Activated T-cell treated with anti-CD3 and anti-CD28 coated beads for 4 hours (primary cell): ENCODE measurements at regions not wholly inside any gene's neighbourhood (a gene's known extent, or its start where the extent isn't known, plus 50 kb on each side); places are given as distances from the start of the nearest gene placed in this dataset.

ENCODE experiments used
- DNase-seq: peaks from one replicate; pipeline ENCODE4 v3.0.0-alpha.2; 2020

DNA sequence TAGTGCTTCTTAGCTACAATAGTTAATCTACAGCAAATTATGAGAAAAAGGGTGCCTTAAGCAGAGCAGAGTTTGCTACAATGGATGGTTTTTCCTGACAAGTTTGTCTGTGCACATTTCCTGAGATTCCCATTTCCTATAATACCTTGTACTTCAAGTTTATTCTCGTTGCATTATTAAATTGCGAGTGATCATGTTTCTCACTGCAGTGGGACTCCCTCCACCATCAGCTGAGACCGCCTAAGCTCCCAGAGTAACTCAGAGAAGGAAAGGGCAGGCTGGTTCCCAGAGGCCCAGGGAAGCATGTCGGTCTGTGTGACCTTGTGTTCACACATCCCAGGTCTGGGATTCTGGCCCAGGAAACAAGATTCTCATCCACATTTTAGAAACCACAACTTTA is 162.1 kb downstream of the ARL4C start:
- DNase-seq = no peak

DNA sequence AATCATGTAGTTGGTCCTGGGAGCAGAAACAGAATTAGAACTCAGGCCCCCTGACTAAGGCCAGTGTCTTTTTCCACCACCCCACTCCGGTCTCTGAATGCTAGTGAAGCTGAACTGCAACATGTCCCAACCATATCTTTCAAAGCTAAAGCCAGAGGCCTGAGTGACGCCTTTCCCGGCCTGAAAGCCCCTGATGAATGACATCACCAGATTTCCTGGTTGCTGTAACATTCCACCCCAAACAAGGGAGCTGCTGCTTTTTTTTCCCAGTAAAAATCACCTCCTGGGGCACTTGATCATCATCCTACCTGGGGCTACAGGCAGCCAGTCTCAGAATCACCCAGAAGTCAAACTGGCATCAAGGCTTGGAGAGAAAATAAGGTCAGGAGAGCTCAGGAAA is 162.7 kb downstream of the ARL4C start:
- no peak for DNase-seq

- no peak for DNase-seq
Observed at GRCh38 chr2:234333168-234334130, 163.4 kb downstream of the ARL4C start.

DNA sequence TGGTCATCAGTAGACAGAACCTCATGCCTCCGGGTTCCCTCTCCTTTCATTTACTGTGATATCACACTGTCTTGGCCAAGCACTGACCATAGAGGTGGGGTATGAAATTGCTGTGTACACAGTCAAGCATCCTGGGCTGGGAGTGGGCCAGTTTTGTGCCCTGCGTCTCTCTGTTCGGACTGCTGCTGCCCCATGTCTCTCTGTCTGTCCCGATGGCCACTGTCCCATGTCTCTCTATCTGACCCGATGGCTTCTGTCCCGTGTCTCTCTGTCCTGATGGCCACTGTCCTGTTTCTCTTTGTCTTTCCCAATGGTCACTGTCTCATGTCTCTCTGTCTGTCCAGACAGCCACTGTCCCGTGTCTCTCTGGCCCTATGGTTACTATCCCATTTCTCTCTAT is 164.9 kb downstream of the ARL4C start:
- DNase-seq = no peak

DNA sequence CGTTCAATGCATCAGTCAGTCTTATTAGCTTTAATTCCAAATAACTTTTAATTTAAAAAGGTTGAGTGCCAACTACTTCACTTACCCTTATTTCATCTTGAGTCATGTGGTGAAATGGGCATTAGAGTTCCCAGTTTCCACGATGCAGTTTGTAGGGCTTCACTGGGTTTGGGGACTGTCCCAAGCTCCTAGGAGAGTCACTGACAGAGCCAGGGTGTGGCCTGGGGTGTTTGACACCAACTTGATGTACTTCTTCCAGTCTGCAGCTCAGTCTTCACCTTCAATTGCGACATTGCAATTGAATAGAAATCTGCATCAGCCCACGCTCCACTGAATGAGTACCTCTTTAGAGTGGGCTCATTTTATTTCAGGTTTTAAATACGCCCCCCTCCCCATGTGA is 165.3 kb downstream of the ARL4C start:
- no peak for DNase-seq

DNA sequence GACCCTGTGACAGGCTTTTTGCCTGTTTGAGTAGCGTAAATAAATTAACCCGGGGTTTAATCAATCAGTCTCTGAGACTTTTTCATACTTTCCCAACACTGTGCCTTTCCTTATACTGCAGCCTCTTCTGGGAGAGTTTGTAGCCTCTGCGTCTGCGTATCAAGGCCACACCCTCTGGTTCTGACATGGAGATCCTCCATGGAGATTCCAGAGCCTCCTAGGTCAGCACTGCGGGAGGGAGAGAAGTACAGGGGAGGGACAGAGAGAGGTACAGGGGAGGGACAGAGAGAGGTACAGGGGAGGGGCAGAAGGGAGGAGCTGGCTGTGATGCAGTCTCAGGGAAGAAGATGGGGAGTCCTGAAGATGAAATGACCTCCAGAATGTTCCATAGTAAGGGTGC is 166.0 kb downstream of the ARL4C start:
- DNase-seq = no peak

- DNase-seq = no peak
Observed at GRCh38 chr2:234329202-234329960, 167.5 kb downstream of the ARL4C start.

DNA sequence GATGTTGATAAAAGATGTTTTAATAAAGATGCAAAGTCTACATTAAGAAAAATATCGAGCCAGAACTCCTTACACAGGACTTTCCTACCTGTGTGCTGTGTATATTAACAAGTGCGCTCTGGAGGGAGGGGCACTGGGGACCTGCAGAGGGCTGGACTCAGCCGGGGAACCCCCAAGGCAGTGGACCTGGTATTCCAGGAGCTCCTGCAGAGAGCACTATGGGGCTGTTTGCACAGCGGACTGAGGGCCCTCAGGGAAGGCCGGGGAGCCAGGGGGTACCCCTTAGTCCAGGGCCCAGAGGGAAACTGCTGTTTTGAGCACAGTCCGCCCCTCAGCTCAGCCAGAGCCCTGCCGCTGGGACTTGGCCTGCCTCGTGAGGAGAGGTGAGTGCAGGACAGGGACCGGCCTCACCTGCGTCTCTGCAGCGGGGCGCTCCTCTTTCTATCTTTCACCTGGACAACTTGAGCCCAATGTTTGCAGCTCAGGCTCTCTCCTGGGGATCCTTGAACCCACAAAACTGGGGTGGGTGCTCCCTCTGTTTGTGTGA is 168.4 kb downstream of the ARL4C start:
- no peak for DNase-seq

DNA sequence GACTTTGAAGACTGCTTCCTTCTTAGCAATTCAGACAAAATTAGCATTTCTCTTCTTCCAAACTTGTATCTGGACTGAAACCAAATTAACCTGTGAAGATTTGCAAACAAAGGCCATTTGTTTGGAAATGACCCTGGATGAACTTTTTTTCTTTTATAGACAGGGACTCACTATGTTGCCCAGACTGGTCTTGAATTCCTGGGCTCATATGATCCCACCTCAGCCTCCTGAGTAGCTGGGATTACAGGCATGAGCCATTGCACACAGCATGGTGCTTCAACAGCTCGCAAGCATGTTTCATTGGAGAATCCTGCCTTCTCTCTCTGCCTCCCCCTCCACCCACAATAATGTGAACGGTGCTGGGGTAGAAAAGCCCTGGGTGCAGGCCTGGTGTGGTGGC is 170.2 kb downstream of the ARL4C start:
- DNase-seq = no peak

DNA sequence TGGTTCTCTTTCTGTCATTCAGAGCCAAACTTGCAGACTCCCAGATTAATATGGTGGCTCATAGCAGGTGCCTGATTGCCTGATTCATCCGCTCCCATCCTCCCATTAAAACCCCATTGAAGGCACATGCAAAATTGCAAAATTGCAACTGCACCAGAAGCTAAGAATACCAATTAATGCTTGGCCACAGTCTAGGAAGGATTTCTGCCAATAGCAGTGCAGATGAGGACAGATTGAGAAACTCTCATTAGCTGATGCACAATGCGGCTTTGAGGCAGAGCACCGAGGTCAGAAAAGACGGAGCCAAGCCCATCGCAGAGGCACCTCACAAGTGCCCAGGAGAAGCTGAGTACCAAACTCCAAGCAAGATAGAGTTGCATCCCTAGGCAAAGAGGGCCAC is 172.8 kb downstream of the ARL4C start:
- no peak for DNase-seq

DNA sequence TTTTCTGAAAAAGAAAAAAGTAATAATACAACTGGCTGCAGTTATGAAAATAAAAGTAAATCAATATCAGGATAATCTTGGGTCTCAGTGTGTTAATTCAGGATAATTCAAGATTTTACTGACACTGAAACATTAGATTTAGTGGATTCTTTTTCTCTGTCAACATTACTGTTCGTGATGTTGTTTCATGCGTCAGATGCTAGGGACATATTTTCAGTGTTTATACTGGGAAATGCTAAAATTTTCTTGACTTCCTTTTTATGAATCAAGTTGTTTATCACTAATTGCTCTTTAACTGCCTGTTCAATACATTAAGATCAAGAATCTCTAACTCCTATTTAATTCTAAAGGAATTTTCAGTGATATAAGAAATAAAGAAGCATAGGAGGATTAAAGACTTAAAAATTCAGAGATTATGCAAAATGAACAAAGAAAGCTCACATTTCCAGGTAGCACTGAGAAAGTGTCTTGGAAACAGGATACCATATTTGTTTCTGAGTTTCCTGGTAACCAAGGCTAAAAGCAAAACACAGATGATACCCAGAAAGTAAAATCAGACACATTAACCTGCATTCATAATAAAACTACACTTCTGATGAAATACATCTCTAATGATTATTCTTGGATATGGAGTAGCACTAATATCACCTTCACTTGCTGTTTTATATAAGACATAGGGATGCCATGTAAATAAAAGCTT is 174.0 kb downstream of the ARL4C start:
- no peak for DNase-seq

GRCh38 chr2:234320066-234320465 is 176.8 kb downstream of the ARL4C start:
- DNase-seq = no peak

DNA sequence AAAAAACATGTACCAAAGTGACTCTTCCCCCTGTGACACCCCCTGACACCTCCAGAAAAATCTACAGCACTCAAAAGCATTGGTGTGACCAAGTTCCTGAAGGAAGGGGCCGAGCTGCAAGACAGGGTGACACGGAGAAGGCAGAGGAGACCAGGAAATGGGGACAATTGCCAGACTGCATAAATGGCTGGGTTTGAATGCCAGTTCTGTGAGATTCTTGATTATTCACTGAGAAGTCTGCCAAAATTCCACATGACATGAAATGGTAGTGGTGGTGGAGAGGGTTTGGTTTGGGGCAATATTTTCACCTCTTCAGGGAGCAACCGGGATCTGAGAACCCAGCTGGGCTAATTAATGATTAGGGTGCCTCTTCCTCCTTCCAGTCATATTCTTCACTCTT is 178.5 kb downstream of the ARL4C start:
- no peak for DNase-seq

- DNase-seq = no peak
Observed at GRCh38 chr2:234313558-234313957, 183.3 kb downstream of the ARL4C start.

GRCh38 chr2:234310166-234310565 is 186.7 kb downstream of the ARL4C start:
- DNase-seq = no peak

DNA sequence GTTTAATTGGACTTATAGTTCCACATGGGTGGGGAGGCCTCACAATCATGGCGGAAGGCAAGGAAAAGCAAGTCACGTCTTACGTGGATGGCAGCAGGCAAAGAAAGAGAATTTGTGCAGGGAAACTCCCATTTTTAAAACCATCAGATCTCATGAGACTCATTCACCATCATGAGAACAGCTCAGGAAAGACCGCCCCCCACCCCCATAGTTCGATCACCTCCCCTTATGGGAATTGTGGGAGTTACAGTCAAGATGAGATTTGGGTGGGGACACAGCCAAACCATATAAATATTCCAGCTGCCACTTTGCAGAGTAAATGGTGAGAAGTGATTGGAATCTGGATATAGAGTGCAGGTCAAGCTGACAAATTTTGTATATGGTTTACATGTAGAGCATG is 187.4 kb downstream of the ARL4C start:
- no peak for DNase-seq

DNA sequence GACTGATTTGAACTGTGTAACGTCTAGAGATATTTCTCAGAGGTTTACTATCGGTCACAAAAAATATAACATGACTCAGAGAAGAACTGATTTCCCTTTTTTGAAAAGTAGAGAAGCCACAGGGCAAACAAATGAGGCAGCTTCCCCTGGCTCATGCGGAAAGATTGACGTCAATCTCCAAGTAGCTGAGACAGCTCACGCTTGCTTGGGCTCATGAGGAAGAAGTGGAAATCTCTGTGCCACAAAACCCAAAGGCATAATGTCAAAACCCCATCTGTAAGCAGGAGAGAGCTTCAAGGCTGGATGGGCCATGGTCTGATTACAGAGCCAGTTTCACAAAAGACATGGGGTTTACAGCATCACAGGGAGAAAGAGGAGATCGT is 188.1 kb downstream of the ARL4C start:
- peak; percentile 59 for DNase-seq

- DNase-seq = no peak
Observed at GRCh38 chr2:234308073-234308812, 188.6 kb downstream of the ARL4C start.

DNA sequence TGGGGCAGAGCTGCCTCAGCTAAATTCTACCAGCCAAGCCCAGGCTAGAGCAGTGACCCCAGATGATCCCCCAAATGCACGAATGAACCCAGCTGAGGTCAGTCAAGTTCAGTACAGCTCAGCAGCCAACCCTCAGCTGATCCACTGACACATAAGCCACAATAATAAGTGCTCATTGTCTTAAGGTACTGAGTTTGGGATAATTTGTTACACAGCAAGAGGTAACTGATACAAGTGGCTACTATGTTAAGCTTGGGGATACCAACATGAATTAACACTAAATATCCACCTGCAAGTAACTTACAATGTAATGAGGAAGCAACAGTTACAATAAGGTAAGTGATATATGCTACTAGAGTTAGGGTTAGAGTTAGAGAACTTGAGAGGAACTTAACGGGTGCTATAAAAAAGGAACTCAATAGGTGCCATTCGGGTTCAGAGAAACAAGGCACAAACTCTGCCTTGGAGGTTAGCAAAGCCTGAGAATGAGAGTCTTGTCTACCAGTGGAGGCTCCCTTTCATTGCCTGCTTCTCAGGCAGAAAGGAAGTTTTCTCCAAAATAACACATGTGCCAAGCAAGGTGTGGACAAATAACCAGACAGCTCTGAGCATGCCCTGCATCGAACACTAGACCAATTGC is 189.4 kb downstream of the ARL4C start:
- DNase-seq = no peak

- no peak for DNase-seq
Observed at GRCh38 chr2:234306426-234307173, 190.3 kb downstream of the ARL4C start.

DNA sequence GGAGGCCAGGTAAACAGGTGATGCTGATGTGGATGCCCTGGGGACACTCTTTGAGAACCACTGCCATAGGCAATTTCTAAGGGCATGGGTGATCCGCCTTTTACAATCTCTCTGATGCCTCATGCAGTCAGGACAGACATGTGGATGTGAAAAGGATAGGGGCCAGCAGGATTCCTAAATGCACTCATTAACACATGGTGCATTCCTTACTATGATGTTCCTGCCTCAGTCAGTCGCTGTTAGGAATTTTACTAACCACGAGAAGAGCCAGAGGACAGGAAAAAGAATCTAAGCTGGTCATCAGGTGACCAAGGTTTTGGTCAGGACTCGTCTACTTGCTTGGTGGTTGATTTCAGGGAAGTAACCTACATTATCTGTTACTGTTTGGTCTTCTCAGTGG is 191.0 kb downstream of the ARL4C start:
- DNase-seq = no peak
